Mesenchymal stem cell (in vitro differentiated cells and primary cell): ENCODE measurements at regions not wholly inside any gene's neighbourhood (a gene's known extent, or its start where the extent isn't known, plus 50 kb on each side); places are given as distances from the start of the nearest gene placed in this dataset.

ENCODE experiments used
- DNase-seq: peaks from one replicate; pipeline ENCODE4 v3.0.0-alpha.2; 2013
- H2AFZ ChIP-seq: one replicate; pipeline ENCODE4 v1.6.1; 2013; ENCODE audit warnings: low read depth, mild to moderate bottlenecking, control low read depth, inconsistent platforms, low read length, moderate library complexity
- H2AK5ac ChIP-seq: 2 replicates; pipeline ENCODE4 v1.6.1; 2013; ENCODE audit warnings: low read length, moderate library complexity, mild to moderate bottlenecking, inconsistent platforms; ENCODE audit not compliant: severe bottlenecking
- H2BK120ac ChIP-seq: one replicate; pipeline ENCODE4 v1.6.1; 2013; ENCODE audit warnings: low read depth, mild to moderate bottlenecking, inconsistent platforms, low read length, moderate library complexity
- H2BK12ac ChIP-seq, 2 experiments: one replicate each; pipeline ENCODE4 v1.6.1; 2013; ENCODE audit warnings: inconsistent platforms in 2 of 2, low read length in 2 of 2, mild to moderate bottlenecking in 2 of 2, moderate library complexity in 2 of 2, control low read depth in 1 of 2
- H2BK15ac ChIP-seq: one replicate; pipeline ENCODE4 v1.6.1; 2013; ENCODE audit warnings: mild to moderate bottlenecking, low read depth, inconsistent platforms; ENCODE audit not compliant: poor library complexity, severe bottlenecking
- H2BK5ac ChIP-seq: 2 replicates; pipeline ENCODE4 v1.6.1; 2013; ENCODE audit warnings: low read depth, mild to moderate bottlenecking, low read length, control low read depth, inconsistent platforms; ENCODE audit not compliant: poor library complexity, severe bottlenecking
- H3K14ac ChIP-seq, 2 experiments: one replicate each; pipeline ENCODE4 v1.6.1; 2013; ENCODE audit warnings: inconsistent platforms in 2 of 2, low read length in 2 of 2, control low read depth in 1 of 2, mild to moderate bottlenecking in 1 of 2, moderate library complexity in 1 of 2
- H3K18ac ChIP-seq, 2 experiments: one replicate each; pipeline ENCODE4 v1.6.1; 2013; ENCODE audit warnings: inconsistent platforms in 2 of 2, low read length in 2 of 2, control low read depth in 1 of 2, low read depth in 1 of 2, mild to moderate bottlenecking in 1 of 2
- H3K23ac ChIP-seq, 2 experiments: one replicate each; pipeline ENCODE4 v1.6.1; 2013; ENCODE audit warnings: inconsistent platforms in 2 of 2, low read length in 2 of 2, mild to moderate bottlenecking in 2 of 2, moderate library complexity in 2 of 2, control low read depth in 1 of 2
- H3K27ac ChIP-seq: 2 replicates; pipeline ENCODE4 v1.5.1; 2013; ENCODE audit warnings: mild to moderate bottlenecking, moderate library complexity, low read length, control low read depth, inconsistent platforms; ENCODE audit not compliant: poor library complexity, severe bottlenecking
- H3K27me3 ChIP-seq, 2 experiments: 2 replicates each; pipeline versions ENCODE4 v1.6.1 to v1.7.0; 2013; ENCODE audit warnings: low read length in 2 of 2, mild to moderate bottlenecking in 2 of 2, moderate library complexity in 2 of 2, control low read depth in 1 of 2, inconsistent platforms in 1 of 2; ENCODE audit not compliant: control insufficient read depth in 1 of 2, insufficient read depth in 1 of 2
- H3K36me3 ChIP-seq, 2 experiments: 2 replicates each; pipeline versions ENCODE4 v1.6.1 to v1.7.0; 2013; ENCODE audit warnings: low read length in 2 of 2, control low read depth in 1 of 2, inconsistent platforms in 1 of 2, low read depth in 1 of 2, mild to moderate bottlenecking in 1 of 2; ENCODE audit not compliant: insufficient read depth in 2 of 2, control insufficient read depth in 1 of 2
- H3K4ac ChIP-seq, 2 experiments: one replicate each; pipeline ENCODE4 v1.6.1; 2013; ENCODE audit warnings: inconsistent platforms in 2 of 2, low read length in 2 of 2, mild to moderate bottlenecking in 2 of 2, moderate library complexity in 2 of 2, control low read depth in 1 of 2, low read depth in 1 of 2
- H3K4me1 ChIP-seq: 2 replicates; pipeline ENCODE4 v1.6.1; 2013; ENCODE audit warnings: low read depth, low read length, control low read depth; ENCODE audit not compliant: control insufficient read depth, insufficient read depth
- H3K4me2 ChIP-seq: 2 replicates; pipeline ENCODE4 v1.6.1; 2013; ENCODE audit warnings: low read length, mild to moderate bottlenecking, inconsistent platforms; ENCODE audit not compliant: poor library complexity, severe bottlenecking
- H3K4me3 ChIP-seq, 2 experiments: 2 replicates each; pipeline versions ENCODE4 v1.5.1 to v1.7.0; 2013; ENCODE audit warnings: low read length in 2 of 2, mild to moderate bottlenecking in 2 of 2, control low read depth in 1 of 2, low read depth in 1 of 2; ENCODE audit not compliant: insufficient read depth in 1 of 2
- H3K79me1 ChIP-seq: replicated peaks from 2 replicates; pipeline ENCODE4 v1.6.1; 2013; ENCODE audit warnings: mild to moderate bottlenecking, control low read depth, low read length, inconsistent platforms; ENCODE audit not compliant: poor library complexity, severe bottlenecking
- H3K9ac ChIP-seq: 2 replicates; pipeline ENCODE4 v1.7.0; 2013; ENCODE audit warnings: mild to moderate bottlenecking, low read length, moderate library complexity
- H3K9me3 ChIP-seq: 2 replicates; pipeline ENCODE4 v1.7.0; 2013; ENCODE audit warnings: mild to moderate bottlenecking, low read length; ENCODE audit not compliant: control insufficient read depth
- H4K8ac ChIP-seq: one replicate; pipeline ENCODE4 v1.6.1; 2013; ENCODE audit warnings: inconsistent platforms, mild to moderate bottlenecking, low read length, moderate library complexity
- H4K91ac ChIP-seq: one replicate; pipeline ENCODE4 v1.6.1; 2013; ENCODE audit warnings: mild to moderate bottlenecking, low read length, inconsistent platforms
- WGBS: methylation state at CpG from one replicate; pipeline ENCODE4 v1.1.7; 2013; ENCODE audit warnings: mixed read lengths; 5-methylcytosine and 5-hydroxymethylcytosine counted together

GRCh38 chr21:16420031-16420724 lies 690.4 kb downstream of the USP25 start:
- H3K4ac ChIP-seq: no peak overlapping the region
- H3K27ac ChIP-seq: no peak overlapping the region
- no peak overlapping the region for H2BK12ac ChIP-seq
- H2BK120ac ChIP-seq: no peak overlapping the region
- H3K4me2 ChIP-seq: no peak overlapping the region
- no peak overlapping the region for H2AFZ ChIP-seq
- H3K4me3 ChIP-seq: peak overlapping the region in 1 of 2 experiments; percentile 77
- H2BK15ac ChIP-seq: no peak overlapping the region
- peak overlapping the region; percentile 90 for H3K9ac ChIP-seq
- H3K23ac ChIP-seq: no peak overlapping the region
- no peaks in the 10 kb centered on the region for H3K4me1 ChIP-seq
- no peaks in the 10 kb centered on the region for H3K9me3 ChIP-seq
- H3K79me1 ChIP-seq: peaks cover 13% of the 10 kb centered on the region
- no peak overlapping the region for H4K8ac ChIP-seq
- no peak overlapping the region for H3K14ac ChIP-seq
- no peak overlapping the region for H2AK5ac ChIP-seq
- WGBS: 81% methylated on average over 3 of the region's 4 CpGs
- no peak overlapping the region for H3K18ac ChIP-seq
- DNase-seq: peak; percentile 2
- H3K36me3 ChIP-seq: no peaks in the 10 kb centered on the region
- no peak overlapping the region for H2BK5ac ChIP-seq
- H3K27me3 ChIP-seq: no peaks in the 10 kb centered on the region
- H4K91ac ChIP-seq: no peak overlapping the region

GRCh38 chr21:16421007-16421406 lies 691.2 kb downstream of the USP25 start:
- Histone ChIP-seq H3K9me3 (no peaks in the 10 kb centered on the region), H2AK5ac (no peak overlapping the region), H3K36me3 (no peaks in the 10 kb centered on the region), H3K9ac (peak overlapping the region; percentile 90), H2AFZ (no peak overlapping the region), H3K23ac (no peak overlapping the region), H2BK5ac (no peak overlapping the region), H2BK120ac (no peak overlapping the region), H3K4me2 (no peak overlapping the region), H3K4me3 (peak overlapping the region in 1 of 2 experiments; percentile 77), H2BK12ac (no peak overlapping the region), H3K79me1 (peaks cover 10% of the 10 kb centered on the region), H3K4me1 (no peaks in the 10 kb centered on the region), H3K4ac (no peak overlapping the region), H4K8ac (no peak overlapping the region), H2BK15ac (no peak overlapping the region), H3K27ac (no peak overlapping the region), H3K27me3 (no peaks in the 10 kb centered on the region), H3K18ac (no peak overlapping the region), H4K91ac (no peak overlapping the region), H3K14ac (no peak overlapping the region)
- no CpG with 5 or more reads among the region's 2 CpGs for WGBS
- no peak for DNase-seq

GRCh38 chr21:16421965-16422364 lies 692.2 kb downstream of the USP25 start:
- no peaks in the 10 kb centered on the region for H3K36me3 ChIP-seq
- no peak overlapping the region for H2BK12ac ChIP-seq
- H3K9ac ChIP-seq: peak overlapping the region; percentile 90
- H4K91ac ChIP-seq: no peak overlapping the region
- no CpG with 5 or more reads among the region's 3 CpGs for WGBS
- H3K27me3 ChIP-seq: no peaks in the 10 kb centered on the region
- H3K27ac ChIP-seq: no peak overlapping the region
- no peak overlapping the region for H2AFZ ChIP-seq
- no peak for DNase-seq
- no peak overlapping the region for H3K18ac ChIP-seq
- H3K79me1 ChIP-seq: peaks cover 9% of the 10 kb centered on the region
- no peak overlapping the region for H2AK5ac ChIP-seq
- H2BK5ac ChIP-seq: no peak overlapping the region
- no peak overlapping the region for H3K4me2 ChIP-seq
- no peak overlapping the region for H4K8ac ChIP-seq
- no peak overlapping the region for H3K4ac ChIP-seq
- no peak overlapping the region for H2BK120ac ChIP-seq
- H3K9me3 ChIP-seq: no peaks in the 10 kb centered on the region
- H3K4me3 ChIP-seq: peak overlapping the region in 1 of 2 experiments; percentile 77
- H3K4me1 ChIP-seq: no peaks in the 10 kb centered on the region
- no peak overlapping the region for H3K14ac ChIP-seq
- no peak overlapping the region for H2BK15ac ChIP-seq
- no peak overlapping the region for H3K23ac ChIP-seq

- Histone ChIP-seq H3K18ac (no peak overlapping the region), H3K79me1 (peaks cover 13% of the 10 kb centered on the region), H3K4me2 (no peak overlapping the region), H3K4me1 (no peaks in the 10 kb centered on the region), H3K36me3 (no peaks in the 10 kb centered on the region), H3K9ac (peak overlapping the region; percentile 90), H4K91ac (no peak overlapping the region), H3K27ac (no peak overlapping the region), H2BK12ac (no peak overlapping the region), H3K4ac (no peak overlapping the region), H3K23ac (no peak overlapping the region), H2BK15ac (no peak overlapping the region), H2AK5ac (no peak overlapping the region), H2BK120ac (no peak overlapping the region), H2AFZ (no peak overlapping the region), H3K27me3 (no peaks in the 10 kb centered on the region), H3K4me3 (peak overlapping the region in 1 of 2 experiments; percentile 77), H3K14ac (no peak overlapping the region), H2BK5ac (no peak overlapping the region), H3K9me3 (no peaks in the 10 kb centered on the region), H4K8ac (no peak overlapping the region)
- no peak for DNase-seq
- WGBS: 100% methylated on average over 1 of the region's 2 CpGs
These were observed 692.9 kb downstream of the USP25 start for GRCh38 chr21:16422702-16423101.
